Left hindlimb (tissue), 1 donor: ENCODE measurements at regions not wholly inside any gene's neighbourhood (a gene's known extent, or its start where the extent isn't known, plus 50 kb on each side); places are given as distances from the start of the nearest gene placed in this dataset.

Experiments used
- DNase-seq: peaks from one replicate; pipeline ENCODE4 v3.0.0-alpha.2; 2018

DNA sequence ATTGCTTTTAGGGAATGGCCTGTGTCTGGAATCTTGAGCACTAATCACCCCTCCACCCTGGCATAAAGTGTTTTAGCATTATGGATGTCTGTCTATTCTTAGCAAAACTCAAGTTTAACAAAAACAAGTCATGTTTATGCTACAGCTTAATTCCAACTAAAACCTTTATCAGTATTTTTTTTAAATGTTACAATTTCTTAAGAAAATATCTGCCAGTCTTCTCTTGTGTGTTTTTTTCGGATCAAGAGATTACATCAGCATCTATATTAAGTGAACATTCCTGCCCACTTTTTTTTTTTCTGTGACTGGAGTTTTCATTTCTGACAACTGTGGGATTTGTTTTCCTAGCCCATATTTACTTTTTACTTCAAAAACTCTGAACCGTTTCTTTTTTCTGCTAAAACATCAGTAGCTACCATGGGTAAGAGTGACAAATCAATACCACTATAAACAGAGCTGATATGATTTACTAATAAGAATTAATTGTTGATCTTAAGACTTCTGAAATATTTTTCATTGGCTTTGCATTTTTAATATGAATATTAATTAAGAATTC is 94.3 kb downstream of the EDN1 start:
- no peak for DNase-seq

DNA sequence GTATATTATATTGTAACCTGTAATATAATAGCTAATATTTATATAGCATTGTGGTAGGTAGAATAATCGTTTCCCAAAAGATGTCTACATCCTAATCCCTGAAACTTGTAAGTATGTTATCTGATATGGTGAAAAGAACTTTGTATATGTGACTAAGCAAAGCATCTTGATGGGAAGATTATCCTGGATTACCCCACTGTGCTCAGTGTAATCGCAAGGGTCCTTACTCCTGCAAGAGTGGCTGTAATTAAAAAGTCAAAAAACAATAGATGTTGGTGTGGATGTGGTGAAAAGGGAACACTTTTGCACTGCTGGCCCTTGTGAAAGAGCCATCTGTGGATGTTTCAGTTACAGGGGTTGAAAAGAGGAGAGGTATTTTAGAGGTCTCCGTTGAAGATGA is 95.2 kb downstream of the EDN1 start:
- no peak for DNase-seq

- DNase-seq, result no peak
Measured at GRCh38 chr6:12386816-12387215, 96.7 kb downstream of the EDN1 start.

DNA sequence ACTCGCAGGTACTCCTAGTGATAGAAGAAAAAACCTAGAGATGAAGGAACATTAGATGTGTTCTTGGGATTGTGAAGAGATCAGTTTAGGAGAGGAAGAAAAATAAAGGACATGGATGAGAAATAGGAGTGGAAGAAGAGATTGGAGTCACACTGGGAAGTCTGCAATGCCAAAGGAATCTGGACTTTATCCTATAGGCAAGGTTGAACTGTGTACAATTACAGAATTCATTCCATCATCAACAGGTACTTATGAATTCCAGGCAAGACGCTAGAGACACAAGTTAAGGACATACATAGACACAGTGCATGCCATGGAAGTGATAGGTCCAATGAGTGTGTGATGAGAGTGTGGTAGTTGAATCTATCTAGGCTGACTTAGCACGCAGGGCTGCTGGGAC is 101.3 kb downstream of the EDN1 start:
- DNase-seq, result no peak

- DNase-seq, result no peak
Measured at GRCh38 chr6:12392490-12392889, 102.3 kb downstream of the EDN1 start.

- no peak for DNase-seq
Measured at GRCh38 chr6:12393100-12393499, 102.9 kb downstream of the EDN1 start.

DNA sequence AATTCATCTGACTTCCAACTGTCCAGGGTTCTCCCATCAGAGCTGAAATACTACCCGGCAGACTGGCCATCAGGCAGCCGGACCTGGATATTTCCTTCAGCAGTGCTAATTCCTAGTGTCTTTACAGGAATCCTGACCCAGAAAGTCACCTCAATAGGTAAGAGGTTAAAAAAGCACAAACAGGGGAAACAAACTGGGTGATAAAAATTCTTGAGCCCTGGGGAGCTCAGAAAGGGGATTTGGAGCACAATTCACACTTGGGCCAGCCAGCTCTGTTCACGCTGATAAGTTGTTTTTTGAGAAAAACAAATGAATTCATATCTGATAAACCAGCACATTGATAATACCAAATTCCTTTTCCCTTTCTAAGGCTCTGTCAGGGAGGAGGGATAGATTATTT is 104.0 kb downstream of the EDN1 start:
- DNase-seq, result no peak

GRCh38 chr6:12395898-12396297 is 105.7 kb downstream of the EDN1 start:
- DNase-seq, result no peak

- DNase-seq, result no peak
Measured at GRCh38 chr6:12401200-12401599, 111.0 kb downstream of the EDN1 start.

- no peak for DNase-seq
Measured at GRCh38 chr6:12403201-12403826, 113.2 kb downstream of the EDN1 start.

GRCh38 chr6:12403947-12404647 is 113.9 kb downstream of the EDN1 start:
- no peak for DNase-seq

DNA sequence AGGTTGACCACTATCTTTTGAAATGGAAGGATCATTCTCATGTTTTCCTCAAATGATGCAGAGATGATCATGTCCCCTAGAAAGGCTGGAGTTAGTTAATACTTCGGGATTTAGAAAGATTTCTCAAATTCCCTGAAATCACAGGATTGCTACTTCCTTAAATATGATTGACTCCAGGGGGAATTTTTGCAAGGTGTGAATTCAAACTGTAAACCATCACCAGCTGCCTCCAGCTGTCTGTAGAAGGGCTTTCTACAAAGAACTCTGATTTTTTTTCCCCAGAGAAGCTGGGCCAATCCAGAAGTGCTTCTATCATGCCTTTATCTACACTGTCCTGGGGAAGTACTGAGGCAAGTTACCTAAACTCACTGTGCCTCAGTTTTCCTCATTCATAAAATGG is 114.5 kb downstream of the EDN1 start:
- DNase-seq, result no peak

GRCh38 chr6:12408752-12409151 is 118.6 kb downstream of the EDN1 start:
- DNase-seq, result no peak

- no peak for DNase-seq
Measured at GRCh38 chr6:12410946-12411345, 120.8 kb downstream of the EDN1 start.

DNA sequence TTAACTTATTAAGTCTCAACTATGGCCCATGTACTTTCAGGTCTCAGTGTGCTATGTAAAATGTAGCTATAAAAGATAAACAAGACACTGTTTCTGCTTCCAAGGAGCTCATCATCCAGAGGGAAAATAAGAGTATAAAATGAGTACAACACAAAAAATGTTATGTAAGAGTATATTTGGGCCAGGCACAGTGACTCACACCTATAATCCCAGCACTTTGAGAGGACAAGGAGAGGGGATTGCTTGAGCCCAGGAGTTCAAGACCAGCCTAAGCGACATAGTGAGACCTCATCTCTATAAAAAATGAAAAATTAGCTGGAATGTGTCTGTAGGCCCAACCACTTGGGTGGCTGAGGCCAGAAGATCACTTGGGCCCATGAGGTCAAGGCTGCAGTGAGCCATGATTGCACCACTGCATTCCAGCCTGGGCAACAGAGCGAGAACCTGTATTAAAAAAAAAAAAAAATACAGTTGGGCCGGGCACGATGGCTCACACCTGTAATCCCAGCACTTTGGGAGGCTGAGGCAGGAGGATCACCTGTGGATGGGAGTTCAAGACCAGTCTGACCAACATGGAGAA is 124.0 kb downstream of the EDN1 start:
- DNase-seq, result no peak

GRCh38 chr6:12415980-12416598 is 125.9 kb downstream of the EDN1 start:
- DNase-seq, result no peak

GRCh38 chr6:12417191-12417590 is 127.0 kb downstream of the EDN1 start:
- DNase-seq, result no peak

- DNase-seq, result no peak
Measured at GRCh38 chr6:12418946-12419345, 128.8 kb downstream of the EDN1 start.

DNA sequence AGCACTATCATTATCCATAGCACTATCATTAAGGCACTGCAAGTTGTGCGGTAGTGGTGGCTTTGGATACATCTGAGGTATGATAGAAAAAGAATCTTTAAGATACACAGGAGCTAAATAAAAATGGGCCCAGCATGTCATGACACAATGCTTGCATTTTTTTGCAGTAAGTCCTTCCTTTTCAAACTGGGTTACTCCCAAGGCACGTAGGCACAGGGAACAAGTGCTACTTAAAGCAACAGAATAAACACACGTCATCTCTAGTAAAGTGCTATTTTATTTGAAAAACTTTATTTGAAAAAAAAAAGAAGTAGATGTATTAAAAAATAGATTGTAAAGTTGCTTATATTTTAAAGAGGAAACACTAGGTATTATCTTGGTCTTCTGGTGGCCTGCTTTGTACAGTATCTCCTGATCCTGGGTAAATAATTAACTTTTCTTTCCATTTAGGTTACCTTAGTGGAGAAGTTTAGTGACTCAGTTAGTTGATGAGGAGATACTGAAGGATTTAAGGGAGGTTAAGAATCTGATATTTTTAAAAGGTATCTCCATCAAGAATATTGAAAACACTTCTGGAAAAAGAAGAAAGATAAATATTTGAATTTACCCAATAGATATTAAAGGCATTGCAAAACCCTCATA is 129.6 kb downstream of the EDN1 start:
- no peak for DNase-seq

DNA sequence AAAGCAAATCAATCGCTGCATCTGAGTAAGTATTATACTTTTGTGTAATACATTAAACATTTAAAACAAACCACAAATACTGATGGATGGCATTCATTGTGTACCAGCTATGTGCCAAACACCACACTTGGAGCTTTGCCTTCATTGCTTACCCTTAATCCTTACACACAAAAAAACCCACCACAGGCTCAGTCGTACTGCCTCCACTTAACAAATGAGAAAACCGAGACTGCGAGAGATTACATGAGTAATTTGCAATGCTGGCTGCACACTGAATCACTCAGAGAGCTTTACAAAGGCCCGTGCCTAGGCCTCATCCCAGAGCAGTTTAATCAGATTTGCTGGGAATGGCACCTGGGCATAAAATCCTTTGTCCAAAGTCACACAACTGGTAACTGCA is 130.5 kb downstream of the EDN1 start:
- DNase-seq, result no peak

DNA sequence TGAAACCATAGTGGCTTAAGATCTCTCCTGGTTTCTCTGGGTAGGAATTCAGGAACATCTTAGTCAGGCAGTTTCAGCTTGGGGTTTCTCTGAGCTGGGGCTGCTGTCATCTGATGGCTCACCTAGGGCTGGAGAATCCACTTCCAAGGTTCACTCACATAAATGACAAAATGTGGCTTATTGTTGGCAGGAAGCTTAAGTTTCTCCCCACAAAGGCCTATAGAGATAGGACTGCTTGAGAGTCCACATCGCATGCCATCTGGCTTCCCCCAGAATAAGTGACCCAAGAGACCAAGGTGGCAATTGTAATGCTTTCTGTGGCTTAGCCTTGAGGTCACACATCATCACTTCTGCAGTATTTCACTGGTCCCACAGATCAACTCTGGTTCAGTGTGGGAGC is 131.4 kb downstream of the EDN1 start:
- DNase-seq, result no peak

DNA sequence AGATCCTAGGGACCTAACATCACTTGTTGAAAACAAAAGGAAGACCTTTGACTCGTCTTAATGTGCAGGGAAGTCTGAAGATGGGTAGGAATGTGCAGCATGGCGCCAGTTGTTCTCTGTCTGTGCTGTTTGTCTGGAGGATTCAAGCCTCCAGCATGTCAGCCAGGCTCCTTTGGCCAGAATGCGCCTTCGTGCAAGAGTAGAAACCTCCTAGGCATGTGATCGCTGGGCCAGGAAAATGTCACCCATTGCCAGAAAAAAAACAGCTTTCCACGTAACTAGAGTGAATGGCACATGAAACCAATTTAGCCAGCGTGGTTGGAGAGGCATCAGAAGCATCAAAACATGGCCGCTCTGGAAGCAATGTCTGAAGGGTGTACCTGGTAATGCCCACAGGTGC is 132.7 kb downstream of the EDN1 start:
- DNase-seq, result no peak

DNA sequence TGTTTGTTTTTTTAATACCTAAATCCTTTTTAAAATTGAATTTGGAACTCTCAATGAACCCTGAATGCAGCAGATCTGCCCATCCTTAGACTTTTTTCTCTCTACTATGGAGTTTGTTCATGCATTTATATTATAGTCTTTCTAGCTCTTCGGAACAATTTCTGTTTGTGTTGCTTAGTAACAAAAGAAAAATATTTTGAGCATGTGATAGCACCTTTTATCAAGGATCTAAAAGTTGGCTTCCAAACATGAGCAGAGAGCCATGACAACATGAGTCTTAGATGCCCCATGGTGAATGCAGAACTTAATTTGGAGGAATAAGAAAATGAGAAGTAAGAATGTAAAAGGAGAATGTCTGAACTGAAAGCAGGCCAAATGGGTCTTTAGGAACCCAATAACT is 133.7 kb downstream of the EDN1 start:
- no peak for DNase-seq
